Astrocyte (in vitro differentiated cells and primary cell): ENCODE measurements at regions not wholly inside any gene's neighbourhood (a gene's known extent, or its start where the extent isn't known, plus 50 kb on each side); places are given as distances from the start of the nearest gene placed in this dataset.
A peak's percentile ranks its signal among the peaks of the same experiment; 100 is the strongest.

ENCODE experiments used
- DNase-seq: peaks from one replicate; pipeline ENCODE4 v3.0.0-alpha.2; 2010; ENCODE audit warnings: low read depth
- FAIRE-seq: peaks from 2 replicates; lab custom pipeline; 2011; peaks lifted over from hg19 to GRCh38; lab: Jason Lieb, UNC
- H2AFZ ChIP-seq: 2 replicates; pipeline ENCODE4 v1.6.0; 2012; ENCODE audit warnings: low read depth, low read length, inconsistent platforms
- H3K27ac ChIP-seq: 2 replicates; pipeline ENCODE4 v1.5.1; 2011; ENCODE audit warnings: low read depth, low read length, inconsistent platforms
- H3K27me3 ChIP-seq: 2 replicates; pipeline ENCODE4 v1.6.0; 2011; ENCODE audit warnings: low read length, inconsistent platforms; ENCODE audit not compliant: insufficient read depth
- H3K36me3 ChIP-seq: 2 replicates; pipeline ENCODE4 v1.5.1; 2011; ENCODE audit warnings: low read length, inconsistent platforms; ENCODE audit not compliant: insufficient read depth
- H3K4me1 ChIP-seq: 2 replicates; pipeline ENCODE4 v1.5.1; 2011; ENCODE audit warnings: low read length, inconsistent platforms; ENCODE audit not compliant: insufficient read depth
- H3K4me2 ChIP-seq: 2 replicates; pipeline ENCODE4 v1.6.0; 2012; ENCODE audit warnings: low read length, inconsistent platforms
- H3K4me3 ChIP-seq: 2 replicates; pipeline ENCODE4 v1.5.1; 2011; ENCODE audit warnings: low read depth, mild to moderate bottlenecking, low read length, inconsistent platforms; ENCODE audit not compliant: insufficient read depth
- H3K79me2 ChIP-seq: 2 replicates; pipeline ENCODE4 v1.6.0; 2012; ENCODE audit warnings: mild to moderate bottlenecking, low read length, inconsistent platforms; ENCODE audit not compliant: insufficient read depth
- H3K9ac ChIP-seq: 2 replicates; pipeline ENCODE4 v1.6.0; 2012; ENCODE audit warnings: mild to moderate bottlenecking, low read length, inconsistent platforms
- H3K9me3 ChIP-seq: 2 replicates; pipeline ENCODE4 v1.5.1; 2012; ENCODE audit warnings: low read depth, mild to moderate bottlenecking, low read length, inconsistent platforms; ENCODE audit not compliant: insufficient read depth
- H4K20me1 ChIP-seq: 2 replicates; pipeline ENCODE4 v1.6.0; 2012; ENCODE audit warnings: low read length, inconsistent platforms; ENCODE audit not compliant: insufficient read depth
- H3K27ac Mint-ChIP-seq: one replicate; pipeline ENCODE4 v1.8.0; 2021; ENCODE audit warnings: mild to moderate bottlenecking, mixed read lengths; ENCODE audit not compliant: unreplicated experiment
- H3K27me3 Mint-ChIP-seq: one replicate; pipeline ENCODE4 v1.8.0; 2021; ENCODE audit warnings: low read depth, mixed read lengths; ENCODE audit not compliant: unreplicated experiment
- H3K36me3 Mint-ChIP-seq: one replicate; pipeline ENCODE4 v1.8.0; 2021; ENCODE audit warnings: low read depth, mixed read lengths; ENCODE audit not compliant: unreplicated experiment
- H3K4me1 Mint-ChIP-seq: one replicate; pipeline ENCODE4 v1.8.0; 2021; ENCODE audit warnings: low read depth, mixed read lengths; ENCODE audit not compliant: unreplicated experiment
- H3K4me3 Mint-ChIP-seq: one replicate; pipeline ENCODE4 v1.8.0; 2021; ENCODE audit warnings: mild to moderate bottlenecking, moderate library complexity, mixed read lengths; ENCODE audit not compliant: unreplicated experiment
- H3K9me3 Mint-ChIP-seq: one replicate; pipeline ENCODE4 v1.8.0; 2021; ENCODE audit warnings: mild to moderate bottlenecking, mixed read lengths; ENCODE audit not compliant: unreplicated experiment
- EZH2 ChIP-seq: IDR thresholded peaks from 2 replicates; pipeline ENCODE4 v1.6.1; 2012; ENCODE audit warnings: mild to moderate bottlenecking, low read length, inconsistent platforms; ENCODE audit not compliant: insufficient read depth
- TF ChIP-seq, protein P1 (sequence below): IDR thresholded peaks from 2 replicates; pipeline ENCODE4 v1.5.1; 2011; ENCODE audit warnings: low read depth, mild to moderate bottlenecking, inconsistent platforms, low read length, moderate library complexity; ENCODE audit not compliant: insufficient read depth

- DNase-seq = no peak
- no peak for TF ChIP-seq EZH2
- TF ChIP-seq, protein P1, sequence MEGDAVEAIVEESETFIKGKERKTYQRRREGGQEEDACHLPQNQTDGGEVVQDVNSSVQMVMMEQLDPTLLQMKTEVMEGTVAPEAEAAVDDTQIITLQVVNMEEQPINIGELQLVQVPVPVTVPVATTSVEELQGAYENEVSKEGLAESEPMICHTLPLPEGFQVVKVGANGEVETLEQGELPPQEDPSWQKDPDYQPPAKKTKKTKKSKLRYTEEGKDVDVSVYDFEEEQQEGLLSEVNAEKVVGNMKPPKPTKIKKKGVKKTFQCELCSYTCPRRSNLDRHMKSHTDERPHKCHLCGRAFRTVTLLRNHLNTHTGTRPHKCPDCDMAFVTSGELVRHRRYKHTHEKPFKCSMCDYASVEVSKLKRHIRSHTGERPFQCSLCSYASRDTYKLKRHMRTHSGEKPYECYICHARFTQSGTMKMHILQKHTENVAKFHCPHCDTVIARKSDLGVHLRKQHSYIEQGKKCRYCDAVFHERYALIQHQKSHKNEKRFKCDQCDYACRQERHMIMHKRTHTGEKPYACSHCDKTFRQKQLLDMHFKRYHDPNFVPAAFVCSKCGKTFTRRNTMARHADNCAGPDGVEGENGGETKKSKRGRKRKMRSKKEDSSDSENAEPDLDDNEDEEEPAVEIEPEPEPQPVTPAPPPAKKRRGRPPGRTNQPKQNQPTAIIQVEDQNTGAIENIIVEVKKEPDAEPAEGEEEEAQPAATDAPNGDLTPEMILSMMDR = no peak
- no peaks in the 10 kb centered on the region for H3K36me3 Mint-ChIP-seq
Measured at GRCh38 chrX:139044680-139045079, 333.2 kb upstream of the FGF13 start.

GRCh38 chrX:139039041-139039440 is 327.5 kb upstream of the FGF13 start:
- Mint-ChIP-seq H3K4me1 (no peaks in the 10 kb centered on the region), H3K27ac (no peak overlapping the region), H3K36me3 (no peaks in the 10 kb centered on the region), H3K9me3 (no peaks in the 10 kb centered on the region), H3K4me3 (no peak overlapping the region), H3K27me3 (no peaks in the 10 kb centered on the region)
- Histone ChIP-seq H3K9me3 (no peaks in the 10 kb centered on the region), H2AFZ (no peak overlapping the region), H3K79me2 (no peaks in the 10 kb centered on the region), H3K4me2 (no peak overlapping the region), H4K20me1 (no peaks in the 10 kb centered on the region), H3K4me1 (no peaks in the 10 kb centered on the region), H3K4me3 (no peak overlapping the region), H3K9ac (no peak overlapping the region), H3K27me3 (no peaks in the 10 kb centered on the region), H3K36me3 (no peaks in the 10 kb centered on the region), H3K27ac (no peak overlapping the region)
- TF ChIP-seq, protein P1 = no peak
- no peak for TF ChIP-seq EZH2
- FAIRE-seq (peak; percentile 52), DNase-seq (no peak)

More at GRCh38 chrX:139044680-139045079, 333.2 kb upstream of the FGF13 start:
- no peak for FAIRE-seq
- H3K27ac Mint-ChIP-seq = no peak overlapping the region
- H3K27me3 Mint-ChIP-seq = no peaks in the 10 kb centered on the region
- no peak overlapping the region for H3K27ac ChIP-seq
- H3K9me3 Mint-ChIP-seq = no peaks in the 10 kb centered on the region
- H3K9ac ChIP-seq = no peak overlapping the region
- no peaks in the 10 kb centered on the region for H3K27me3 ChIP-seq
- no peak overlapping the region for H3K4me2 ChIP-seq
- no peaks in the 10 kb centered on the region for H3K36me3 ChIP-seq
- H3K4me3 Mint-ChIP-seq = no peak overlapping the region
- H2AFZ ChIP-seq = no peak overlapping the region
- no peaks in the 10 kb centered on the region for H3K9me3 ChIP-seq
- no peaks in the 10 kb centered on the region for H3K79me2 ChIP-seq
- H4K20me1 ChIP-seq = no peaks in the 10 kb centered on the region
- H3K4me3 ChIP-seq = no peak overlapping the region
- H3K4me1 Mint-ChIP-seq = peaks cover 7% of the 10 kb centered on the region
- no peaks in the 10 kb centered on the region for H3K4me1 ChIP-seq

DNA sequence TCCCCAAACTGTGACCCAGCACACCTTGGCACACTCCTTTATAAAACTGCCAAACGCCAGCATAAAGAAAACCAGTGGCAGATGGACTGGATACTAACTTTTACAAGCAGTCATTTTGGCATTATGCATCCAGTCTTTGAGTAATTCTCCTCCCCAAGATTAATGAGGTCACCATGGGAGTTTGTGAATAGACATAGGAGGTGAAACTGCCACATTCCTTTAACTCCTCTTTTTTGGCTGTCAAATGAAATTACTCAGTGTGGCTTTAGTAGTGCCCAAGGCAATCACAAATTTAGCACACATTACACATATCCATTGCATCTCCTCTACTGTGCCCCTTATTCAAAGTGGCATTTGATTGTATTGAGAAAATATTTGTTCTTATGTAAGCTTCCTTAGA is 315.3 kb upstream of the FGF13 start:
- H4K20me1 ChIP-seq = no peaks in the 10 kb centered on the region
- Mint-ChIP-seq H3K27me3 (no peaks in the 10 kb centered on the region), H3K36me3 (no peaks in the 10 kb centered on the region), H3K9me3 (no peaks in the 10 kb centered on the region), H3K4me3 (no peak overlapping the region), H3K27ac (no peak overlapping the region), H3K4me1 (no peaks in the 10 kb centered on the region)
- H3K9ac ChIP-seq = no peak overlapping the region
- no peak overlapping the region for H3K27ac ChIP-seq
- H3K4me1 ChIP-seq = no peaks in the 10 kb centered on the region
- H3K36me3 ChIP-seq = no peaks in the 10 kb centered on the region
- H3K4me3 ChIP-seq = no peak overlapping the region
- H3K4me2 ChIP-seq = no peak overlapping the region
- FAIRE-seq = no peak
- TF ChIP-seq EZH2 = no peak
- TF ChIP-seq, protein P1 = no peak
- no peak for DNase-seq
- H3K79me2 ChIP-seq = no peaks in the 10 kb centered on the region
- H2AFZ ChIP-seq = no peak overlapping the region
- no peaks in the 10 kb centered on the region for H3K27me3 ChIP-seq
- H3K9me3 ChIP-seq = no peaks in the 10 kb centered on the region
